OCI-LY3 (cell line): ENCODE measurements at regions not wholly inside any gene's neighbourhood (a gene's known extent, or its start where the extent isn't known, plus 50 kb on each side); places are given as distances from the start of the nearest gene placed in this dataset.

Source experiments
- CTCF ChIP-seq: fragments of 200-600, 300-600 bp; sonication (generic); IDR thresholded peaks from 2 replicates; pipeline ENCODE4 v1.5.1; 2014; ENCODE audit warnings: antibody characterized with exemption, low read length, low read depth
- EZH2phosphoT487 ChIP-seq: fragments of 200-600 bp; shearing (Covaris generic); IDR thresholded peaks from 2 replicates; pipeline ENCODE4 v1.6.1; 2018; ENCODE audit warnings: antibody characterized with exemption, mixed run types, low read depth

- TF ChIP-seq CTCF (no peak), EZH2phosphoT487 (no peak)
These were observed 113.6 kb upstream of the SPATA31C2 start for GRCh38 chr9:88251903-88252302.
